Thyroid gland (tissue), 4 donors: ENCODE measurements at regions not wholly inside any gene's neighbourhood (a gene's known extent, or its start where the extent isn't known, plus 50 kb on each side); places are given as distances from the start of the nearest gene placed in this dataset.

Experiments
- POLR2A ChIP-seq, 2 donors: fragments of 450-650 bp; IDR thresholded peaks; one replicate each; pipeline ENCODE4 v1.6.1; 2017; ENCODE audit warnings: antibody characterized with exemption in 2 of 2, mild to moderate bottlenecking in 2 of 2, moderate library complexity in 1 of 2
- TF ChIP-seq, protein P1 (sequence below), 6 experiments: fragments of 200-600 bp in 3 of 6; fragments of 450-650 bp in 3 of 6; sonication (generic) in 3 of 6; IDR thresholded peaks; one replicate each; pipeline ENCODE4 v1.5.1; 2016 to 2019; ENCODE audit warnings: antibody characterized with exemption in 6 of 6, mild to moderate bottlenecking in 2 of 6, inconsistent platforms in 1 of 6, moderate library complexity in 1 of 6

- TF ChIP-seq, protein P1, sequence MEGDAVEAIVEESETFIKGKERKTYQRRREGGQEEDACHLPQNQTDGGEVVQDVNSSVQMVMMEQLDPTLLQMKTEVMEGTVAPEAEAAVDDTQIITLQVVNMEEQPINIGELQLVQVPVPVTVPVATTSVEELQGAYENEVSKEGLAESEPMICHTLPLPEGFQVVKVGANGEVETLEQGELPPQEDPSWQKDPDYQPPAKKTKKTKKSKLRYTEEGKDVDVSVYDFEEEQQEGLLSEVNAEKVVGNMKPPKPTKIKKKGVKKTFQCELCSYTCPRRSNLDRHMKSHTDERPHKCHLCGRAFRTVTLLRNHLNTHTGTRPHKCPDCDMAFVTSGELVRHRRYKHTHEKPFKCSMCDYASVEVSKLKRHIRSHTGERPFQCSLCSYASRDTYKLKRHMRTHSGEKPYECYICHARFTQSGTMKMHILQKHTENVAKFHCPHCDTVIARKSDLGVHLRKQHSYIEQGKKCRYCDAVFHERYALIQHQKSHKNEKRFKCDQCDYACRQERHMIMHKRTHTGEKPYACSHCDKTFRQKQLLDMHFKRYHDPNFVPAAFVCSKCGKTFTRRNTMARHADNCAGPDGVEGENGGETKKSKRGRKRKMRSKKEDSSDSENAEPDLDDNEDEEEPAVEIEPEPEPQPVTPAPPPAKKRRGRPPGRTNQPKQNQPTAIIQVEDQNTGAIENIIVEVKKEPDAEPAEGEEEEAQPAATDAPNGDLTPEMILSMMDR (IDR thresholded peaks at IDR 0.05) = no peak
- no peak for TF ChIP-seq POLR2A (IDR thresholded peaks at IDR 0.05)
Measured at GRCh38 chr1:55604749-55605148, 389.6 kb upstream of the USP24 start.
